ENCODE measurements at regions not wholly inside any gene's neighbourhood (a gene's known extent, or its start where the extent isn't known, plus 50 kb on each side); places are given as distances from the start of the nearest gene placed in this dataset.

GRCh38 chr14:25756876-25757275 is 706.9 kb upstream of the STXBP6 start:
- H2AFZ ChIP-seq (ENCODE audit: low read length) = no peak overlapping the region
- no peak overlapping the region; the same call in 1 of the 2 replicates for H3K4ac ChIP-seq (ENCODE audit: low read depth, low read length)
- H3K56ac ChIP-seq (ENCODE audit: insufficient read length, low read depth, low read length) = no peak overlapping the region
- no peaks in the 10 kb centered on the region for H4K20me1 ChIP-seq (ENCODE audit: control insufficient read depth, insufficient read depth, insufficient read length)
- Mint-ChIP-seq H3K9me3 (no peaks in the 10 kb centered on the region; a peak in 1 of 5 replicates), H3K27ac (peak overlapping the region; percentile 73 to 97 (median 91); a peak in 5 of 7 replicates), H3K4me3 (no peak overlapping the region; a peak in 1 of 5 replicates), H3K4me1 (peaks cover 26 to 39% of the 10 kb centered on the region in 2 experiments), H3K36me3 (ENCODE audit: insufficient read depth in 1 of 3, low read depth in 3 of 3) (no peaks in the 10 kb centered on the region; a peak in 1 of 7 replicates), H3K27me3 (ENCODE audit: low read depth) (no peaks in the 10 kb centered on the region)
- no peaks in the 10 kb centered on the region for H3K23me2 ChIP-seq (ENCODE audit: insufficient read length, low read depth, low read length, poor library complexity, severe bottlenecking)
- H4K91ac ChIP-seq (ENCODE audit: insufficient read length, low read depth, low read length) = no peak overlapping the region
- H4K5ac ChIP-seq (ENCODE audit: insufficient read length, low read depth, low read length) = no peak overlapping the region
- H3K4me2 ChIP-seq (ENCODE audit: insufficient read depth, insufficient read length, low read length) = no peak overlapping the region
- no peaks in the 10 kb centered on the region for H3K27me3 ChIP-seq (ENCODE audit: insufficient read depth, low read length)
- no peak overlapping the region for H2BK5ac ChIP-seq (ENCODE audit: insufficient read length, low read length)
- H3K14ac ChIP-seq (ENCODE audit: insufficient read depth, low read length) = no peak overlapping the region
- H2AK5ac ChIP-seq (ENCODE audit: insufficient read length, low read length) = no peak overlapping the region
- no peak overlapping the region for H3K18ac ChIP-seq (ENCODE audit: insufficient read length, low read depth, low read length)
- peak overlapping the region; percentile 87 for H3K27ac ChIP-seq (ENCODE audit: insufficient read length, low read depth, low read length)
- no peak overlapping the region for H3K9ac ChIP-seq (ENCODE audit: extremely low read depth, insufficient read length, low read length)
- H3K9me3 ChIP-seq (ENCODE audit: control insufficient read depth, low read depth, low read length) = no peaks in the 10 kb centered on the region
- no peak overlapping the region for H2BK120ac ChIP-seq (ENCODE audit: low read depth, low read length, poor library complexity, severe bottlenecking)
- no peak overlapping the region for H2BK12ac ChIP-seq (ENCODE audit: insufficient read length, low read depth, low read length)
- H4K8ac ChIP-seq (replicated peaks; ENCODE audit: insufficient read length, low read depth, low read length) = no peak overlapping the region
- DNase-seq = peak; percentile 44
- no CpG with 5 or more reads among the region's 4 CpGs for WGBS (ENCODE audit: extremely low coverage, insufficient read length, low lambda C conversion rate)
- TF ChIP-seq, protein P1, sequence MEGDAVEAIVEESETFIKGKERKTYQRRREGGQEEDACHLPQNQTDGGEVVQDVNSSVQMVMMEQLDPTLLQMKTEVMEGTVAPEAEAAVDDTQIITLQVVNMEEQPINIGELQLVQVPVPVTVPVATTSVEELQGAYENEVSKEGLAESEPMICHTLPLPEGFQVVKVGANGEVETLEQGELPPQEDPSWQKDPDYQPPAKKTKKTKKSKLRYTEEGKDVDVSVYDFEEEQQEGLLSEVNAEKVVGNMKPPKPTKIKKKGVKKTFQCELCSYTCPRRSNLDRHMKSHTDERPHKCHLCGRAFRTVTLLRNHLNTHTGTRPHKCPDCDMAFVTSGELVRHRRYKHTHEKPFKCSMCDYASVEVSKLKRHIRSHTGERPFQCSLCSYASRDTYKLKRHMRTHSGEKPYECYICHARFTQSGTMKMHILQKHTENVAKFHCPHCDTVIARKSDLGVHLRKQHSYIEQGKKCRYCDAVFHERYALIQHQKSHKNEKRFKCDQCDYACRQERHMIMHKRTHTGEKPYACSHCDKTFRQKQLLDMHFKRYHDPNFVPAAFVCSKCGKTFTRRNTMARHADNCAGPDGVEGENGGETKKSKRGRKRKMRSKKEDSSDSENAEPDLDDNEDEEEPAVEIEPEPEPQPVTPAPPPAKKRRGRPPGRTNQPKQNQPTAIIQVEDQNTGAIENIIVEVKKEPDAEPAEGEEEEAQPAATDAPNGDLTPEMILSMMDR (conservative IDR thresholded peaks at IDR 0.05) = no peak
- no peak overlapping the region for H2BK20ac ChIP-seq (ENCODE audit: low read depth, low read length, poor library complexity, severe bottlenecking)
- H3K79me1 ChIP-seq (ENCODE audit: insufficient read depth, low read depth, low read length, poor library complexity, severe bottlenecking) = no peaks in the 10 kb centered on the region
- peaks cover 8% of the 10 kb centered on the region; the same call in 1 of the 2 replicates for H3K4me1 ChIP-seq (ENCODE audit: insufficient read depth, low read length)
- H2BK15ac ChIP-seq (ENCODE audit: low read depth, low read length) = no peak overlapping the region
- no peaks in the 10 kb centered on the region for H3K79me2 ChIP-seq (ENCODE audit: insufficient read depth, low read length)
- H3K23ac ChIP-seq (ENCODE audit: insufficient read length, low read depth, low read length) = no peak overlapping the region
- no peak overlapping the region for H3T11ph ChIP-seq (ENCODE audit: low read length)

Data from H9 (cell line).